SK-N-SH (cell line): ENCODE measurements at regions not wholly inside any gene's neighbourhood (a gene's known extent, or its start where the extent isn't known, plus 50 kb on each side); places are given as distances from the start of the nearest gene placed in this dataset.

ENCODE experiments used
- CTCF ChIP-seq: fragments of 200-600 bp; sonication (generic); IDR thresholded peaks from 2 replicates; pipeline ENCODE4 v1.6.1; 2017; ENCODE audit warnings: antibody characterized with exemption, mild to moderate bottlenecking, moderate library complexity
- ELF1 ChIP-seq: IDR thresholded peaks from 2 replicates; pipeline ENCODE4 v1.4.0; 2012
- EZH2phosphoT487 ChIP-seq: fragments of 200-600 bp; sonication (generic); IDR thresholded peaks from 2 replicates; pipeline ENCODE4 v1.6.1; 2017; ENCODE audit warnings: low read depth, mixed run types, mild to moderate bottlenecking, antibody characterized with exemption, moderate library complexity, borderline replicate concordance
- FOXM1 ChIP-seq: IDR thresholded peaks from 2 replicates; pipeline ENCODE4 v1.4.0; 2012; ENCODE audit warnings: low read depth, mild to moderate bottlenecking
- GABPA ChIP-seq: IDR thresholded peaks from 2 replicates; pipeline ENCODE4 v1.4.0; 2012; ENCODE audit warnings: low read depth, mild to moderate bottlenecking
- NRF1 ChIP-seq: IDR thresholded peaks from 2 replicates; pipeline ENCODE4 v1.6.1; 2012; ENCODE audit warnings: low read depth, mild to moderate bottlenecking, low read length
- REST ChIP-seq: IDR thresholded peaks from 2 replicates; pipeline ENCODE4 v1.6.1; 2012; ENCODE audit warnings: mild to moderate bottlenecking, low read depth, low read length, moderate library complexity
- TAF1 ChIP-seq: IDR thresholded peaks from 2 replicates; pipeline ENCODE4 v1.6.1; 2012; ENCODE audit warnings: low read depth, mild to moderate bottlenecking, low read length, moderate library complexity, borderline replicate concordance
- USF1 ChIP-seq: IDR thresholded peaks from 2 replicates; pipeline ENCODE4 v1.4.0; 2012; ENCODE audit warnings: low read depth, borderline replicate concordance
- USF2 ChIP-seq: fragments of 150-350 bp; IDR thresholded peaks from 2 replicates; pipeline ENCODE4 v1.6.1; 2017; ENCODE audit warnings: antibody characterized with exemption, low read length, low read depth, borderline replicate concordance

- TF ChIP-seq CTCF, result no peak
- no peak for TF ChIP-seq REST
- TF ChIP-seq USF1, result no peak
- no peak for TF ChIP-seq FOXM1
- TF ChIP-seq ELF1, result no peak
- TF ChIP-seq TAF1, result no peak
- TF ChIP-seq GABPA, result no peak
- TF ChIP-seq EZH2phosphoT487, result no peak
- no peak for TF ChIP-seq USF2
- TF ChIP-seq NRF1, result no peak
These were observed 266.8 kb downstream of the EPM2A start for GRCh38 chr6:145468534-145468933.
